ENCODE measurements at regions not wholly inside any gene's neighbourhood (a gene's known extent, or its start where the extent isn't known, plus 50 kb on each side); places are given as distances from the start of the nearest gene placed in this dataset.

DNA sequence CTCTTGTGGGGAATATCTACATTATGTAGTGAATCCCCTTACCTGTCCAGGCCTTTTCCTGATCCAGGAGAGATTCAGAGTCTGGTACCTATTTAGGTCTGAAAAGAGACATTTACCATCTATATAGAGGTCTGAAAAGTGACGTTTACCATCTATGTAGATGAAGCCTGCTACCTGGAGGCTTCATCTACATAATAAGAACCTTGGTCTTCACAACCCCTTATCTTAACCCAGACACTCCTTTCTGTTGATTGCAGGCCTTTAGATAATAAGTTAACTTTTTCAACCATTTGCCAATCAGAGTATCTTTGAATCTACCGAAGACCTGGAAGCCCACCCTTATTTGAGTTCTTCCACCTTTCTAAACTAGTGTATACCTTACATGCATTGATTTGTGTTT lies 113.0 kb upstream of the DMRT1 start:
- H3K4me3 ChIP-seq (ENCODE audit: low read depth, low read length) = no peak overlapping the region
- no peak for TF ChIP-seq CTCF (IDR thresholded peaks at IDR 0.05; ENCODE audit: low read depth, low read length)

GRCh38 chr9:731474-731873 lies 110.0 kb upstream of the DMRT1 start:
- no peak overlapping the region for H3K4me3 ChIP-seq (ENCODE audit: low read depth, low read length)
- no peak for TF ChIP-seq CTCF (IDR thresholded peaks at IDR 0.05; ENCODE audit: low read depth, low read length)

- no peak for TF ChIP-seq CTCF (IDR thresholded peaks at IDR 0.05; ENCODE audit: low read depth, low read length)
- H3K4me3 ChIP-seq (ENCODE audit: low read depth, low read length) = no peak overlapping the region
Observed at GRCh38 chr9:734831-735511, 106.5 kb upstream of the DMRT1 start.

GRCh38 chr9:737400-738120 lies 103.9 kb upstream of the DMRT1 start:
- H3K4me3 ChIP-seq (ENCODE audit: low read depth, low read length) = no peak overlapping the region
- TF ChIP-seq CTCF (IDR thresholded peaks at IDR 0.05; ENCODE audit: low read depth, low read length) = no peak

- H3K4me3 ChIP-seq (ENCODE audit: low read depth, low read length) = no peak overlapping the region
- no peak for TF ChIP-seq CTCF (IDR thresholded peaks at IDR 0.05; ENCODE audit: low read depth, low read length)
Observed at GRCh38 chr9:738209-738915, 103.1 kb upstream of the DMRT1 start.

GRCh38 chr9:739362-739761 lies 102.1 kb upstream of the DMRT1 start:
- no peak overlapping the region for H3K4me3 ChIP-seq (ENCODE audit: low read depth, low read length)
- no peak for TF ChIP-seq CTCF (IDR thresholded peaks at IDR 0.05; ENCODE audit: low read depth, low read length)

DNA sequence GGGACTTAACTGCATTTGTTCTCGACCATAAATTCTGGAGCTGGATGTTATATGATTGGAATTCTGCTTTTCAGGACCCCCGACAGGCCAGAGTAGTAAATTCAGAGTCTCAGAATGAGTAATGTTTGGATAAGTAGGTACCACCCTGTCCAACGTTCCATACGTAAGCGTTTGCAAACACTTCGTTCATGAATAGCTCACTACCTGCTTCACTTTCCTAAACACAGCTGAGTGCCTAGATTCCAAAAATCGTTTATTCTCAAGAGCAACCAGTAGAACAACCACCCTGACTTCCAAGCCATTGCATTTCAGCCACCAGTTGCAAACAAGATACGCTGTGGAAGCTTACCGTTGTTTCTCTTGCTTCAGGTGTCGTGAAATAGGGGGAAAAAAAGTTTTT lies 101.3 kb upstream of the DMRT1 start:
- TF ChIP-seq CTCF (IDR thresholded peaks at IDR 0.05; ENCODE audit: low read depth, low read length) = no peak
- no peak overlapping the region for H3K4me3 ChIP-seq (ENCODE audit: low read depth, low read length)
